Skeletal muscle satellite cell (primary cell): ENCODE measurements at regions not wholly inside any gene's neighbourhood (a gene's known extent, or its start where the extent isn't known, plus 50 kb on each side); places are given as distances from the start of the nearest gene placed in this dataset.
"Not testable (repeated sequence)": the region's sequence is repeated elsewhere in the genome, so short reads cannot be mapped to it uniquely, and the experiment has no call there.

Experiments
- H3K27me3 ChIP-seq: 2 replicates; pipeline ENCODE4 v1.7.0; 2013; ENCODE audit warnings: low read length; ENCODE audit not compliant: control insufficient read depth, insufficient read depth
- H3K36me3 ChIP-seq: 2 replicates; pipeline ENCODE4 v1.7.0; 2013; ENCODE audit warnings: mild to moderate bottlenecking, control low read depth, low read length; ENCODE audit not compliant: insufficient read depth
- H3K4me1 ChIP-seq: 2 replicates; pipeline ENCODE4 v1.7.0; 2013; ENCODE audit warnings: low read length; ENCODE audit not compliant: control insufficient read depth, insufficient read depth
- H3K4me2 ChIP-seq: 2 replicates; pipeline ENCODE4 v1.7.0; 2013; ENCODE audit warnings: mild to moderate bottlenecking, low read length
- H3K4me3 ChIP-seq: 2 replicates; pipeline ENCODE4 v1.7.0; 2013; ENCODE audit warnings: low read length
- H3K9ac ChIP-seq: 2 replicates; pipeline ENCODE4 v1.7.0; 2013; ENCODE audit warnings: mild to moderate bottlenecking, low read depth, low read length, moderate library complexity
- H3K9me3 ChIP-seq: replicated peaks from 2 replicates; pipeline ENCODE4 v1.7.0; 2013; ENCODE audit warnings: mild to moderate bottlenecking, control low read depth, low read length

GRCh38 chr11:134994431-134994830, 582.4 kb upstream of the B3GAT1 start:
- Histone ChIP-seq H3K4me1 (no peaks in the 10 kb centered on the region), H3K4me3 (no peak overlapping the region), H3K36me3 (no peaks in the 10 kb centered on the region), H3K9ac (no peak overlapping the region), H3K4me2 (no peak overlapping the region), H3K27me3 (no peaks in the 10 kb centered on the region), H3K9me3 (peaks cover 4% of the 10 kb centered on the region)

GRCh38 chr11:134993691-134994243, 581.7 kb upstream of the B3GAT1 start:
- H3K36me3 ChIP-seq = no peaks in the 10 kb centered on the region
- no peaks in the 10 kb centered on the region for H3K27me3 ChIP-seq
- H3K4me3 ChIP-seq = no peak overlapping the region
- H3K9ac ChIP-seq = no peak overlapping the region
- no peak overlapping the region for H3K4me2 ChIP-seq
- peaks cover 4% of the 10 kb centered on the region for H3K9me3 ChIP-seq
- H3K4me1 ChIP-seq = no peaks in the 10 kb centered on the region

GRCh38 chr11:134992981-134993380, 580.9 kb upstream of the B3GAT1 start:
- Histone ChIP-seq H3K9ac (no peak overlapping the region), H3K4me2 (no peak overlapping the region), H3K9me3 (peaks cover 4% of the 10 kb centered on the region), H3K27me3 (no peaks in the 10 kb centered on the region), H3K4me3 (no peak overlapping the region), H3K36me3 (no peaks in the 10 kb centered on the region), H3K4me1 (no peaks in the 10 kb centered on the region)

DNA sequence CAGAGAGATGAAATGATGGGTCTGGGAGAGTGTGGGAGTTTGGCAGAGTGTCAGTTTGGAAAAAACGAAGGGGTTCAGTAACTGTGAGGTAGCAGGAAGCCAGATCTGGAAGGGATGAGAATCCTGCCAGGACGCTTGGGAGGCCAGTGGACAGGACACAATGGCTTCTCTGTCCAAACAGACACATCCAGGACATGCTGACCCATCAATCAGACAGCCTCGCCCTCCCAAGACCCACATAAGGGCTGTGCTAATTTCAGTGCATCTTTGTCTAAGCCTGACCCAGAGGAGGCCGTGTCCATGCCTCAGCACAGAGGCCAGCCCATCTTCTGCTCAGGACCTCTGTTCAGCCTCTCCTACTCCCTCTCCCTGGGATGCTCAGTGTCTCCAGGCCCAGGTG, 576.5 kb upstream of the B3GAT1 start:
- Histone ChIP-seq H3K4me1 (no peaks in the 10 kb centered on the region), H3K36me3 (no peaks in the 10 kb centered on the region), H3K9ac (no peak overlapping the region), H3K9me3 (no peaks in the 10 kb centered on the region), H3K27me3 (no peaks in the 10 kb centered on the region), H3K4me3 (no peak overlapping the region), H3K4me2 (no peak overlapping the region)

DNA sequence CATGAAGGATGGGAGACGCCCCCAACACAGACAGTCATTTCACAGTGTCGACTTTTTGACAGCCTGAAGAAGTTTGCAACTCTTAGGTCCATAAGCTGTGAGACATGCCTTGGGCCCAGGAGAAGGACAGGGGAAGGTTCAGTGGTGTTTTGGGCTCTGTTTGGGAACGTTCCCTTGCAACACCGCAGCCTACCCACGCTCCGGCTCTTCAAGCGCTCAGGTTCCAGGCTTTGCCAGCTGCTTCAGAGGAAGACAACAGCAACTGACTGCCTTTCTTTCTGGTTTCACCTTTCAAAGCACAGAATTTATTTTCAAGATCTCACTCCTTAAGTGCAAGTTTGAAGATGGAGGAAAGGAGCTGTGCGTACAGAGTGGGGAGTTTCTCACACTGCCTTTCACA, 575.8 kb upstream of the B3GAT1 start:
- Histone ChIP-seq H3K27me3 (no peaks in the 10 kb centered on the region), H3K9me3 (no peaks in the 10 kb centered on the region), H3K4me1 (no peaks in the 10 kb centered on the region), H3K4me3 (no peak overlapping the region), H3K9ac (no peak overlapping the region), H3K4me2 (no peak overlapping the region), H3K36me3 (no peaks in the 10 kb centered on the region)

DNA sequence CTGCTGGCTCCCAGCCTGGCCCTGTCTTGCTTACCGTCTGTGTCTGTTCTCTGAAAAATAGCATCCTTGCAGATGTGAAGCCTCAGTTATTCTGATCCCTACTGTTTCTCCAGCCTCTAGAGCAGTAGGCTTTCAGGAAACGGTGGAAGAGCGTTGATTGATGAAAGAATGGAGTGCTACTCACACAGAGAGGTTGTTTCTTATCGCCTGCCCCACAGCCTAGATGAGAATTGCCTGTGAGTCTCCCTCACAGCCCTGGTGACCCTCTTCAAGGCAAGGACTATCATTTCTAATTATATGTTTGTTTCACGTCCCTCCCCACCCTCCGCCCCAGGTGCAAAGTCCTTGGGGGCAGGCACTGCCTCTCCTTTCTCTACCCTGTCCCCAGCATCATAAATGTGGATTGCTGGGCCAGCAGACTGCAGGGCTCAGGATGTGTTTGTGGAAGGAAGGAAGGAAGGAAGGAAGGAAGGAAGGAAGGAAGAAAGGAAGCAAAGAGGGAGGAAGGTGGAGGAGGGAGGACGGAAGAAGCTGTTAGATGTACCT, 575.3 kb upstream of the B3GAT1 start:
- no peaks in the 10 kb centered on the region for H3K9me3 ChIP-seq
- no peak overlapping the region for H3K4me2 ChIP-seq
- no peak overlapping the region for H3K9ac ChIP-seq
- H3K4me1 ChIP-seq = no peaks in the 10 kb centered on the region
- no peak overlapping the region for H3K4me3 ChIP-seq
- H3K27me3 ChIP-seq = no peaks in the 10 kb centered on the region
- no peaks in the 10 kb centered on the region for H3K36me3 ChIP-seq

DNA sequence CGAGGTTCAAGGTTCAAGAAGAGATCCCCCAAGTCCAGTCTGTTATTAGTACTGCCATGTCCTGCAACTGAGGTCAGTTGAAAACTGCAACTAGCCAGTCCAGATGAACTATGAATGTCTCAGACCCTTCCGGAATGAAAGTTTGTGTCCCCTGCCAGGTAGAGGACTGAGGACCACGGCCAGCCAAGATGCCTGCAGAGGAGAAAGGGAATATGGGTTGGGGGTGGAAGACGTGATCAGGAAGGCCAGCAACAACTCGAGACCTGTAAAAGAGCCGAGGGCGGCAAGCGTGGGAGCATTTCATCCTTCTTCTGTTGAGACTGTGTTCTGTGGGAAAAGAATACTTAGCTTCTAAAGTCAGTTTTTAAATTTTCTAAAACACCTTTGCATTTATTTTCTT, 572.4 kb upstream of the B3GAT1 start:
- Histone ChIP-seq H3K36me3 (no peaks in the 10 kb centered on the region), H3K9ac (no peak overlapping the region), H3K4me1 (no peaks in the 10 kb centered on the region), H3K9me3 (no peaks in the 10 kb centered on the region), H3K4me3 (no peak overlapping the region), H3K4me2 (no peak overlapping the region), H3K27me3 (no peaks in the 10 kb centered on the region)

DNA sequence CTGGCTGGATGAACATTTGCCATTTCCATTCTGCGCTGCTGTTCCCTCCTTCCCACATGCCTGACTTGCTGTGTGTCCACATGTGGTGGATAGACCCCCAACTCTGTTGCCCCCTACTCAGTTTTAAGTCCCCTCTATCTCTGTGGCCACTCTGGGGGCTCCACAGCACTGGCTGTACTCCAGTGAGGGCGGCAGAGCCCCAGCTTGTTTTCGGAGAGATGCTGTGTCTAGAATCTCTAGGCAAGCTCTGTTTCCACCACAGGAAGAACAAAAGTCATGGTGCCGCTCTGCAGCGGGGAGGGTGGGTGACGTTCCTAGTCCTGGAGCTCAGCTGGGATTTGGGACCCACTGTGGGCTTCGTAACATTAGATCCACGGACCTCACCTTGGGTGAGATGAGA, 570.4 kb upstream of the B3GAT1 start:
- not testable (repeated sequence) for H3K4me2 ChIP-seq, H3K9me3 ChIP-seq, H3K9ac ChIP-seq, H3K4me1 ChIP-seq, H3K36me3 ChIP-seq, H3K27me3 ChIP-seq, H3K4me3 ChIP-seq

GRCh38 chr11:134981835-134982234, 569.8 kb upstream of the B3GAT1 start:
- Histone ChIP-seq H3K27me3 (no peaks in the 10 kb centered on the region), H3K9ac (no peak overlapping the region), H3K36me3 (no peaks in the 10 kb centered on the region), H3K4me1 (no peaks in the 10 kb centered on the region), H3K4me2 (no peak overlapping the region), H3K4me3 (no peak overlapping the region), H3K9me3 (no peaks in the 10 kb centered on the region)

GRCh38 chr11:134980819-134981710, 569.0 kb upstream of the B3GAT1 start:
- no peak overlapping the region for H3K9ac ChIP-seq
- H3K36me3 ChIP-seq = no peaks in the 10 kb centered on the region
- H3K4me1 ChIP-seq = no peaks in the 10 kb centered on the region
- H3K4me2 ChIP-seq = no peak overlapping the region
- H3K27me3 ChIP-seq = no peaks in the 10 kb centered on the region
- no peak overlapping the region for H3K4me3 ChIP-seq
- H3K9me3 ChIP-seq = no peaks in the 10 kb centered on the region

- H3K4me1 ChIP-seq, H3K27me3 ChIP-seq, H3K9me3 ChIP-seq, H3K4me2 ChIP-seq, H3K4me3 ChIP-seq, H3K9ac ChIP-seq, H3K36me3 ChIP-seq: not testable (repeated sequence)
These were observed 567.0 kb upstream of the B3GAT1 start for GRCh38 chr11:134979089-134979457.
